MM.1S (cell line): ENCODE measurements at regions not wholly inside any gene's neighbourhood (a gene's known extent, or its start where the extent isn't known, plus 50 kb on each side); places are given as distances from the start of the nearest gene placed in this dataset.

Experiments
- CTCF ChIP-seq: fragments of 300-600 bp; sonication (generic); IDR thresholded peaks from 2 replicates; pipeline ENCODE4 v1.5.1; 2016; ENCODE audit warnings: antibody characterized with exemption, low read length, mixed read lengths
- EZH2 ChIP-seq: fragments of 300-600 bp; sonication (generic); optimal IDR thresholded peaks from 2 replicates; pipeline ENCODE3; 2017; ENCODE audit warnings: low read depth, mild to moderate bottlenecking, antibody characterized with exemption, low read length, mixed read lengths
- EZH2phosphoT487 ChIP-seq: fragments of 300-600 bp; sonication (generic); IDR thresholded peaks from 2 replicates; pipeline ENCODE4 v1.6.1; 2018; ENCODE audit warnings: antibody characterized with exemption, low read length

GRCh38 chr12:23197266-23197665, 572.3 kb downstream of the ETNK1 start:
- TF ChIP-seq CTCF (no peak), EZH2phosphoT487 (no peak), EZH2 (no peak)
